GM12878 (cell line): ENCODE measurements at regions not wholly inside any gene's neighbourhood (a gene's known extent, or its start where the extent isn't known, plus 50 kb on each side); places are given as distances from the start of the nearest gene placed in this dataset.

ENCODE experiments used
- ATAC-seq: fragments of 200-7000 bp; cut with Tn5 transposase; 3 replicates; pipeline ENCODE4 v1.9.1; 2020; ENCODE audit warnings: mild to moderate bottlenecking, moderate library complexity
- BruUV-seq: library from RNA; stranded (reverse); fragments of 400-500 nt; replicated peaks from 2 replicates; lab custom pipeline; 2021; lab: Mats Ljungman, UMichigan
- CTCF ChIA-PET: fragments of 300-600 bp; sonication (Branson Sonifier 250); formaldehyde crosslinking; extraction: SDS; loops from one replicate; lab custom pipeline; 2021; ENCODE audit warnings: inconsistent platforms; lab: Yijun Ruan, JAX
- POLR2A ChIA-PET: fragments of 350-600 bp; formaldehyde crosslinking; extraction: SDS; loops from one replicate; lab custom pipeline; 2021; ENCODE audit warnings: inconsistent platforms; lab: Charles Lee
- RAD21 ChIA-PET: fragments of 300-600 bp; sonication (Branson Sonifier 250); formaldehyde crosslinking; loops from one replicate; lab custom pipeline; 2023; ENCODE audit warnings: antibody characterized with exemption; ENCODE audit not compliant: unreplicated experiment; lab: Charles Lee
- SMC1A ChIA-PET: fragments of 300-600 bp; sonication (Branson Sonifier 250); formaldehyde crosslinking; loops from one replicate; lab custom pipeline; 2023; ENCODE audit not compliant: unreplicated experiment, uncharacterized antibody; lab: Charles Lee
- DNase-seq: peaks from one replicate; pipeline ENCODE4 v3.0.0-alpha.2; 2011; ENCODE audit warnings: low read depth, low spot score
- FAIRE-seq: peaks from 3 replicates; lab custom pipeline; 2011; peaks lifted over from hg19 to GRCh38; lab: Jason Lieb, UNC
- H2AFZ ChIP-seq: 2 replicates; pipeline ENCODE4 v1.6.0; 2011; ENCODE audit warnings: low read depth, low read length, control low read depth; ENCODE audit not compliant: control insufficient read depth
- H3K27ac ChIP-seq: 2 replicates; pipeline ENCODE4 v1.5.1; 2011; ENCODE audit warnings: control low read depth; ENCODE audit not compliant: control insufficient read depth, insufficient read depth
- H3K27me3 ChIP-seq, 2 experiments: replicated peaks in 1 of 2; 2 replicates each; pipeline versions ENCODE4 v1.6.0 to v1.6.1; 2011; ENCODE audit warnings: low read length in 1 of 2; ENCODE audit not compliant: control insufficient read depth in 2 of 2, insufficient read depth in 2 of 2
- H3K36me3 ChIP-seq, 2 experiments: 2 replicates each; pipeline ENCODE4 v1.5.1; 2011; ENCODE audit warnings: low read length in 1 of 2; ENCODE audit not compliant: control insufficient read depth in 2 of 2, insufficient read depth in 2 of 2
- H3K4me1 ChIP-seq: 2 replicates; pipeline ENCODE4 v1.6.1; 2011; ENCODE audit warnings: mild to moderate bottlenecking, low read length, moderate library complexity, mixed read lengths; ENCODE audit not compliant: control insufficient read depth, insufficient read depth
- H3K4me2 ChIP-seq: 2 replicates; pipeline ENCODE4 v1.6.0; 2011; ENCODE audit warnings: control low read depth; ENCODE audit not compliant: control insufficient read depth, insufficient read depth
- H3K4me3 ChIP-seq: fragments of 200-600 bp; sonication (generic); 2 replicates; pipeline ENCODE4 v1.5.1; 2016
- H3K79me2 ChIP-seq: 2 replicates; pipeline ENCODE4 v1.6.0; 2011; ENCODE audit warnings: low read length; ENCODE audit not compliant: control insufficient read depth, insufficient read depth
- H3K9ac ChIP-seq: 2 replicates; pipeline ENCODE4 v1.8.0; 2011; ENCODE audit warnings: low read length, control low read depth, mixed read lengths; ENCODE audit not compliant: control insufficient read depth, insufficient read depth
- H3K9me3 ChIP-seq: replicated peaks from 3 replicates; pipeline ENCODE4 v1.5.1; 2011; ENCODE audit warnings: mild to moderate bottlenecking, low read length; ENCODE audit not compliant: control insufficient read depth, insufficient read depth
- H4K20me1 ChIP-seq: 2 replicates; pipeline ENCODE4 v1.6.0; 2011; ENCODE audit not compliant: control insufficient read depth, insufficient read depth
- BRCA1 ChIP-seq: IDR thresholded peaks from 2 replicates; pipeline ENCODE4 v1.6.1; 2011; ENCODE audit warnings: low read depth, low read length, improper control_type of control experiment
- CBX3 ChIP-seq: fragments of 200-600 bp; sonication (generic); IDR thresholded peaks from 2 replicates; pipeline ENCODE4 v1.6.1; 2016; ENCODE audit warnings: low read depth, borderline replicate concordance
- CHD1 ChIP-seq: IDR thresholded peaks from 2 replicates; pipeline ENCODE4 v1.6.1; 2012; ENCODE audit warnings: low read depth, low read length, improper control_type of control experiment
- HDAC6 ChIP-seq: fragments of 200-600 bp; sonication (generic); IDR thresholded peaks from one replicate; pipeline ENCODE4 v1.8.0; 2017; ENCODE audit warnings: antibody characterized with exemption; ENCODE audit not compliant: unreplicated experiment
- JUNB ChIP-seq: IDR thresholded peaks from 2 replicates; pipeline ENCODE4 v1.6.1; 2016; ENCODE audit warnings: antibody characterized with exemption, mild to moderate bottlenecking
- MXI1 ChIP-seq: fragments of 150-350 bp; IDR thresholded peaks from 2 replicates; pipeline ENCODE4 v1.6.1; 2011; ENCODE audit warnings: low read depth, mild to moderate bottlenecking, inconsistent platforms, low read length, improper control_type of control experiment
- MYC ChIP-seq: IDR thresholded peaks from 2 replicates; pipeline ENCODE4 v1.6.1; 2011; ENCODE audit warnings: mild to moderate bottlenecking, low read length, moderate library complexity, inconsistent platforms; ENCODE audit not compliant: insufficient read depth, insufficient replicate concordance, insufficient read length, severe bottlenecking
- NFXL1 ChIP-seq: fragments of 450-650 bp; IDR thresholded peaks from 2 replicates; pipeline ENCODE4 v1.6.1; 2017; ENCODE audit warnings: antibody characterized with exemption, mild to moderate bottlenecking, borderline replicate concordance
- RELA ChIP-seq: fragments of 450-650 bp; IDR thresholded peaks from 2 replicates; pipeline ENCODE4 v1.8.0; 2014; ENCODE audit warnings: borderline replicate concordance; ENCODE audit not compliant: partially characterized antibody
- SUPT20H ChIP-seq: IDR thresholded peaks from 2 replicates; pipeline ENCODE4 v1.6.1; 2011; ENCODE audit warnings: low read depth, mild to moderate bottlenecking, low read length, moderate library complexity, borderline replicate concordance; ENCODE audit not compliant: control insufficient read depth
- SUZ12 ChIP-seq: fragments of 200-600 bp; sonication (generic); IDR thresholded peaks from one replicate; pipeline ENCODE4 v1.6.1; 2018; ENCODE audit warnings: antibody characterized with exemption, mild to moderate bottlenecking; ENCODE audit not compliant: unreplicated experiment
- ZSCAN29 ChIP-seq: fragments of 450-650 bp; IDR thresholded peaks from 2 replicates; pipeline ENCODE4 v1.6.1; 2017; ENCODE audit warnings: mild to moderate bottlenecking, moderate library complexity
- WGBS: methylation state at CpG from one replicate; pipeline ENCODE4 v1.1.6; 2016; ENCODE audit warnings: low lambda C conversion rate; ENCODE audit not compliant: insufficient replicate concordance, insufficient coverage; ENCODE audit errors: missing lambda C conversion rate; 5-methylcytosine and 5-hydroxymethylcytosine counted together
- in situ Hi-C: fragments of 300-500 bp; cut with MboI; formaldehyde crosslinking; loops from 9 replicates; pipeline ENCODE4 v1.14.3; 2018; ENCODE audit warnings: mixed read lengths
- intact Hi-C: fragments of 100-400 bp; cut with micrococcal nuclease; formaldehyde crosslinking; loops from one replicate; pipeline ENCODE4 v1.14.2; 2022; ENCODE audit not compliant: unreplicated experiment
- TF ChIP-seq, protein P1 (sequence below): IDR thresholded peaks from 2 replicates; pipeline ENCODE4 v1.6.1; 2012; ENCODE audit warnings: low read depth, low read length, improper control_type of control experiment

DNA sequence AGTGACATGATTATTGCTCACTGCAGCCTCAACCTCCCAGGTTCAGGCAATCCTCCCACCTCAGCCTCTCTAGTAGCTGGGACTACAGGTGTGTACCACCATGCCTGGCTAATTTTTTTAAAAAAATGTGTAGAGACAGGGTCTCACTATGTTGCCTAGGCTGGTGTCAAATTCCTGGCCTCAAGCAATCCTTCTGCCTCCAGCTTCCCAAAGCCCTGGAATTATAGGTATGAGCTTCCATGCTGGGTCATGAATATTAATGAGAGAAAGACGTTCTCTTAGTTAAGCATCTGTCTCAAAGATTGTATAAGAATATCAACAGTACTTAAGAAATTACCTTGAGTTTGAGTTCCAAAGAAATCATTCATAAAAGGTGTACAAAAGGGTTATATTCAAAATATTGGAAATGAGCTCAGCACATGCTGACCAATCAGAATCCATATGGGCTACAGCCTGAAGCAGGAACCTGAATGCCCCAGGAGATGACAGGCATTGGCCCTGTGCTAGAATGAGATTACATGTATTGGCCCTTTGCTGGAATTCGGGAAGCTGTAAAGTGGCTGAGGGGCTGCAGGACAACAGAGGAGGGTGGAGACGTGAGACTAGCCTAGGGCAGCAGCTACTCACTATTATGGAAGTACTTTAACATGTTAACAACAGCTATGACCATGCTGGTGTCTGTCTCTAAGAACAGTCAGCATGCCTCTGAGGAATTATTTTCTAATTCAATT is 157.0 kb upstream of the CPNE8 start:
- H3K4me1 ChIP-seq, result no peaks in the 10 kb centered on the region
- DNase-seq (no peak), FAIRE-seq (no peak)
- H4K20me1 ChIP-seq, result no peaks in the 10 kb centered on the region
- H3K79me2 ChIP-seq, result no peaks in the 10 kb centered on the region
- no peaks in the 10 kb centered on the region for H3K9me3 ChIP-seq
- intact Hi-C loops, result no loop called here
- H3K27me3 ChIP-seq, result no peaks in the 10 kb centered on the region
- no peak overlapping the region for H3K4me2 ChIP-seq
- ChIA-PET POLR2A (no interaction called here), CTCF (interaction anchor here (0.6 kb wide), 1 partner anchor 217 kb away, joined by 3 read pairs; no protein-coding TSS in a partner anchor)
- H3K4me3 ChIP-seq, result no peak overlapping the region
- H2AFZ ChIP-seq, result no peak overlapping the region
- no TSS peak for BruUV-seq
- no peak for TF ChIP-seq NFXL1
- no peak for TF ChIP-seq JUNB
- TF ChIP-seq, protein P1, sequence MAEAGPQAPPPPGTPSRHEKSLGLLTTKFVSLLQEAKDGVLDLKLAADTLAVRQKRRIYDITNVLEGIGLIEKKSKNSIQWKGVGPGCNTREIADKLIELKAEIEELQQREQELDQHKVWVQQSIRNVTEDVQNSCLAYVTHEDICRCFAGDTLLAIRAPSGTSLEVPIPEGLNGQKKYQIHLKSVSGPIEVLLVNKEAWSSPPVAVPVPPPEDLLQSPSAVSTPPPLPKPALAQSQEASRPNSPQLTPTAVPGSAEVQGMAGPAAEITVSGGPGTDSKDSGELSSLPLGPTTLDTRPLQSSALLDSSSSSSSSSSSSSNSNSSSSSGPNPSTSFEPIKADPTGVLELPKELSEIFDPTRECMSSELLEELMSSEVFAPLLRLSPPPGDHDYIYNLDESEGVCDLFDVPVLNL, result no peak
- no peak for TF ChIP-seq BRCA1
- TF ChIP-seq SUPT20H, result no peak
- no peak for TF ChIP-seq MYC
- no peak for TF ChIP-seq CBX3
- no peak for TF ChIP-seq CHD1
- TF ChIP-seq ZSCAN29, result no peak
- TF ChIP-seq SUZ12, result no peak
- TF ChIP-seq HDAC6, result no peak
- TF ChIP-seq MXI1, result no peak
- no peak for TF ChIP-seq RELA
- TF ChIP-seq, all 136 proteins: peak for 0
- Histone ChIP-seq H3K9ac (no peak overlapping the region), H3K27ac (no peak overlapping the region), H3K36me3 (no peaks in the 10 kb centered on the region)
- ChIA-PET SMC1A (interaction anchor here (0.9 kb wide), 1 partner anchor 39 kb away, joined by 3 read pairs; no protein-coding TSS in a partner anchor), RAD21 (no interaction called here)
- in situ Hi-C loops, result no loop called here
- WGBS, result 4% methylated on average over 3 of the region's 3 CpGs
- no peak for ATAC-seq
